ENCODE measurements at regions not wholly inside any gene's neighbourhood (a gene's known extent, or its start where the extent isn't known, plus 50 kb on each side); places are given as distances from the start of the nearest gene placed in this dataset.
A peak's percentile ranks its signal among the peaks of the same experiment; 100 is the strongest.

GRCh38 chr3:24944805-24945520, 450.3 kb upstream of the THRB start:
- DNase-seq = no peak

GRCh38 chr3:24945563-24945962, 450.9 kb upstream of the THRB start:
- DNase-seq = no peak

- DNase-seq = no peak
These were observed 452.5 kb upstream of the THRB start for GRCh38 chr3:24947103-24947502.

- no peak for DNase-seq
These were observed 456.5 kb upstream of the THRB start for GRCh38 chr3:24951180-24951579.

GRCh38 chr3:24952388-24952787, 457.7 kb upstream of the THRB start:
- DNase-seq = no peak

GRCh38 chr3:24953060-24953771, 458.6 kb upstream of the THRB start:
- DNase-seq = no peak

GRCh38 chr3:24956613-24957012, 462.0 kb upstream of the THRB start:
- DNase-seq = no peak

- DNase-seq = no peak
These were observed 463.6 kb upstream of the THRB start for GRCh38 chr3:24958271-24958670.

GRCh38 chr3:24958910-24959447, 464.3 kb upstream of the THRB start:
- DNase-seq = no peak

GRCh38 chr3:24963762-24964625, 464.1 kb upstream of the RARB start:
- DNase-seq = peak; percentile 28

GRCh38 chr3:24965706-24966385, 462.2 kb upstream of the RARB start:
- DNase-seq = peak; percentile 40

- no peak for DNase-seq
These were observed 460.0 kb upstream of the RARB start for GRCh38 chr3:24968036-24968435.

- DNase-seq = peak; percentile 24
These were observed 455.6 kb upstream of the RARB start for GRCh38 chr3:24972491-24972890.

GRCh38 chr3:24981309-24981708, 446.8 kb upstream of the RARB start:
- DNase-seq = no peak

GRCh38 chr3:24981924-24982323, 446.1 kb upstream of the RARB start:
- DNase-seq = no peak

GRCh38 chr3:24985668-24986067, 442.4 kb upstream of the RARB start:
- DNase-seq = no peak

GRCh38 chr3:24986612-24987011, 441.5 kb upstream of the RARB start:
- DNase-seq = no peak

- no peak for DNase-seq
These were observed 428.7 kb upstream of the RARB start for GRCh38 chr3:24999357-24999756.

- peak; percentile 1 for DNase-seq
These were observed 427.0 kb upstream of the RARB start for GRCh38 chr3:25000971-25001591.

GRCh38 chr3:25002052-25002451, 426.0 kb upstream of the RARB start:
- DNase-seq = no peak

- DNase-seq = peak; percentile 9
These were observed 419.9 kb upstream of the RARB start for GRCh38 chr3:25007974-25008658.

GRCh38 chr3:25009665-25010064, 418.4 kb upstream of the RARB start:
- DNase-seq = no peak

Data from EL (cell line).